GM12873 (cell line): ENCODE measurements at regions not wholly inside any gene's neighbourhood (a gene's known extent, or its start where the extent isn't known, plus 50 kb on each side); places are given as distances from the start of the nearest gene placed in this dataset.

Source experiments
- TF ChIP-seq, protein P1 (sequence below): IDR thresholded peaks from 2 replicates; pipeline ENCODE4 v1.5.1; 2012; ENCODE audit warnings: low read depth, mild to moderate bottlenecking, moderate library complexity, low read length, control low read depth; ENCODE audit not compliant: insufficient read depth; ENCODE audit errors: missing control alignments

DNA sequence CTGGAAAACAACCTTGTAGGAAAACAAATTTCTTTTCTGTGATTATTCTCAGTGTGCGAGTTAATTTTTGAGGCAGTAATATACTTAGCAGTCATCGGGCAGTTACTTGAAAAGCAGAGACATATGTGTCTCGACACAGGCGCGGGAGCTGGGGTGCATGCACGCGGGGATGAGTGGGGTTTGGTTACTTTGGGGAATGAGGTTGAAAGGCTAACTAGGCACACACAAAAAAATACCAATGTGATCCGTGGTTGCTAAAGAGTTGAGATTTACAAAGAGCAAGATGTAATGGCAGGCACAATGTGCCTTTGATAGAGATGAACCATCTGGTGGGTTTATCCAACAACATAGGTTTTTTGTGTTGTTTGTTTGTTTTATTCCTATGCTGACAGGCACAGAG, 703.8 kb upstream of the EEF2KMT start:
- TF ChIP-seq, protein P1, sequence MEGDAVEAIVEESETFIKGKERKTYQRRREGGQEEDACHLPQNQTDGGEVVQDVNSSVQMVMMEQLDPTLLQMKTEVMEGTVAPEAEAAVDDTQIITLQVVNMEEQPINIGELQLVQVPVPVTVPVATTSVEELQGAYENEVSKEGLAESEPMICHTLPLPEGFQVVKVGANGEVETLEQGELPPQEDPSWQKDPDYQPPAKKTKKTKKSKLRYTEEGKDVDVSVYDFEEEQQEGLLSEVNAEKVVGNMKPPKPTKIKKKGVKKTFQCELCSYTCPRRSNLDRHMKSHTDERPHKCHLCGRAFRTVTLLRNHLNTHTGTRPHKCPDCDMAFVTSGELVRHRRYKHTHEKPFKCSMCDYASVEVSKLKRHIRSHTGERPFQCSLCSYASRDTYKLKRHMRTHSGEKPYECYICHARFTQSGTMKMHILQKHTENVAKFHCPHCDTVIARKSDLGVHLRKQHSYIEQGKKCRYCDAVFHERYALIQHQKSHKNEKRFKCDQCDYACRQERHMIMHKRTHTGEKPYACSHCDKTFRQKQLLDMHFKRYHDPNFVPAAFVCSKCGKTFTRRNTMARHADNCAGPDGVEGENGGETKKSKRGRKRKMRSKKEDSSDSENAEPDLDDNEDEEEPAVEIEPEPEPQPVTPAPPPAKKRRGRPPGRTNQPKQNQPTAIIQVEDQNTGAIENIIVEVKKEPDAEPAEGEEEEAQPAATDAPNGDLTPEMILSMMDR: no peak

DNA sequence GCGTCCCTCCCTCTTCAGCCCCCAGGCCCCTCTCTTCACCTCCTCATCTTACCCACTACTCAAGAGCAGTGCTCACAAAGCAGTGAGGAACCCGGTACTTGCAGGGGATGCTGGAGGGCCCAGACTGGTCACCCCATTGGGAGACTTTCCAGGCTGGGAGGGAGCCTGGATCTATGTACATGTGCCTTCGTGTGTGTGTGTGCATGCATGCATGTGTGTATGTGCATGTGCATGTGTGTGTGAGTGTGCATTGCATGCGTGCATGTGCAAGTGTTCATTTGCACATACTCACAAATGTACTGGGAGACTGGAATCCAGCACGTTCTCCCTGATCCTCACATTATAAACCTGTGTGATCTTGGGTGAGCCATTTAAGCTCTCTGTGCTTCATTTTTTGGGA, 696.0 kb upstream of the EEF2KMT start:
- TF ChIP-seq, protein P1: no peak

DNA sequence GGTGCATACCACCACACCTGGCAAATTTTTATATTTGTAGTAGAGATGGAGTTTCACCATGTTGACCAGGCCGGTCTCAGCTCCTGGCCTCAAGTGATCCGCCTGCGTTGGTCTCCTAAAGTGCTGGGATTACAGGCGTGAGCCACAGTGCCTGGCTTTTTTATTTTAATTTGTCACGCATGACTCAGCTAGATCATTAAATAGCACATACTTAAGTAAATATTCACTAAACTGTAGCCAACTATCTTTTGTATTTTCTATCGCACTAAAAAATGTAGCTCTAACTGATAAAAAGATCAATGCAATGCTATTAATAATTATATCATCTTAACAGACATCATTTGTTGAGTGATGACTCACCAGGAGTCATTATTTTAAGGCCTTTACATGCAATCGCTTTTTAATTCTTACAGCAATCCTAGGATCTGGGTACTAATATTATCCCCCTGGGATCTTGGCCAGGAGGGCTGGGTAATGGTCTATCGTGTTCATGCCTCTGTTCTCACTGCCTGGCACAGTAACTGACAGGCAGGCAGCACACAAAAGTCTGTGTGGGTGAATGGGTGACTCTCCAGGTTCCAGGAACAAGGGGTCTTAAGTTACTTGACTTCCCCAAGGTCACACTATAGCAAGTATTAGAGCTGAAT, 693.5 kb upstream of the EEF2KMT start:
- TF ChIP-seq, protein P1: no peak

DNA sequence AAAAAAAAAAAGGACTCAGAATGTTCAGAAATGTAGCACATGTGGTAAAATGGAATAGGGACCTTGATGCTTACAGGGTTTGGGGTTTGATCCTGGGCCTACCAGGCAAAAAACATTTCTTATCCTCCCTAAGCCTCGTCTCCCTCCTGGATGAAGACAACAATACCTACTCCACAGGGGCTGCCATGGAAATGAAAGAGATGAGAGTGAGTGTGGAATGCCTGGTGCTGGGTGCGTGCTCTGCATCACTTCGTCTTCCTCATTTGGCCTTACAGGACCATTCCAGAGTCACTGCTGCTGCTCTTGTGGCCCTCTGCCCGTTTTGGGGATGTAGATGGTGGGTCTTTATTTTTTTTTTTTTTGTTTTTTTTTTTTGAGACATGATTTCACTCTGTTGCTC, 692.9 kb upstream of the EEF2KMT start:
- TF ChIP-seq, protein P1: no peak

DNA sequence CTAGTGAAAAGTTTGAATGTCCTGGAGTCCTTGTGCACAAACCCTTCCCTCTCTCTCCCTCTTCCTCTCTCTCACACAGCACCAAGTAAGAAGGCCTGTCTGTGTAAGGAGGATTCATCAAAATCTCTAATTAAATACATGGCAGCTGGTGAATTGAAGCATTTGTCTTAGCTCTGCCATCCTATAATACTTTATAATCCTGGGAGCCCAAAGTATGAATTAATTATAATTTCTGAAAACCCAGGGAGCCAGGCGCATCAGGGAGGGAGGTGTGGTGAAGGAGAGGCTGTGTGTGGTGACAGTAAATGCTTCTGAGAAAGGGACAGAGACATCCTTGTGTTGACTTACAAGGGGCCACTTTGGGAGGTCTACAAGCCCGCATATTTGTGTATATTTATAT, 691.4 kb upstream of the EEF2KMT start:
- TF ChIP-seq, protein P1: no peak

DNA sequence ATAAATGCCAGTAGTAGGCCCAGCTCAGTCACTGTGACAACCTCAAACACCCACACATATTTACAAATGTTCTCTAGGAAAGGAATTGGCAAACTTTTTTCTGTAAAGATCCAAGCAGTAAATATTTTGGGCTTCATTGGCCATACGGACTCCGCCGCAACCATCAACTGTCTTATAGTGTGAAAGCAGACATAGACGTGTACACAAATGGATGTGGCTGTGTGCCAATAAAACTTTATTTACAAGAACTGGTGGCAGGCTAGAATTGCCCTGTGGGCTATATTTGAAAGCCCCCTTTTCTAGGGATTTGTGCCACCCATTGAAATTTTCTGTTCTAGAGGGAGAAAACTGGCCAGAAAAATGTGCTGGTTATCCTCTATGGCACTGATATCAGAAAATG, 683.8 kb upstream of the EEF2KMT start:
- TF ChIP-seq, protein P1: no peak

DNA sequence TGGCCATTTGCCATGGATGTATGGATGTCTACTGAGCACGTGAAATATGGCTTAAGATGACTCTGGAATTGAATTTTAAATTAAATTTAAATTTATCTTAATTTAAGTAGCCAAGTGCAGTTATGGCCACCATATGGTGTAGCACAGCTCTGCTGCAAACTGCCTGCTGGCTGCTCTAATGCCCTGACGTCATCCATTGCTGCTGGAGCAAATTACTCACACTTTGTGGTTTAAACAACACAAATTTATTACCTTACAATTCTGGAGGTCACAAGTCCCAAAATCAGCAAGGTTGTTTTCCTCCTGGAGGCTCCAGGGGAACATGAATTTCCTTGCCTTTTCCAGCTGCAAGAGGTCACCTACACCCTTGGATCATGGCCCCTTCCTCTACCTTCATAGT, 679.3 kb upstream of the EEF2KMT start:
- TF ChIP-seq, protein P1: no peak
